SK-N-SH (cell line): ENCODE measurements at regions not wholly inside any gene's neighbourhood (a gene's known extent, or its start where the extent isn't known, plus 50 kb on each side); places are given as distances from the start of the nearest gene placed in this dataset.

ENCODE experiments used
- FOSL2 ChIP-seq: IDR thresholded peaks from 2 replicates; pipeline ENCODE4 v1.4.0; 2012; ENCODE audit warnings: low read depth, mild to moderate bottlenecking, moderate library complexity, borderline replicate concordance
- POLR2AphosphoS5 ChIP-seq: IDR thresholded peaks from 2 replicates; pipeline ENCODE4 v1.6.1; 2012; ENCODE audit warnings: low read depth, low read length
- RFX5 ChIP-seq: IDR thresholded peaks from 2 replicates; pipeline ENCODE4 v1.6.1; 2012; ENCODE audit warnings: mild to moderate bottlenecking, improper control_type of control experiment, low read length

DNA sequence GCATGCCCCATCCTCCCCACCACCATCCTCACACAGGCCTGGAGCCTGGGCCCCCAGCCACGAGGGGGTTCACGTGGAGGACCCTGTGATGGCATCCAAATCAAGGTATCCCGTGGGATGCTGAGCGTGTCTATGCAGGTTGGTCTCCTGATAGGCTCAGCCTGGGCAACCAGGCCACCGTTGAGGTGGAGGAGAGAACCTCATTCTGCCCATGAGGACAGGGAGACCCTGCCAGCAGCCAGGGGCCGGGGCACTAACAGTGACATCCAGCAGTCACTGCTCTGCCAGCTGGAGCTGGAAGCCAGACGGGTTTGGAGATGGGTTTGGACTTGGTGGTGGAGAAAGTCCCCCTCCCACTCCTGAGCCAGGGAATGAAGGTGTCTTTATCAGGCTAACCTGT lies 582.8 kb downstream of the MATN1 start:
- TF ChIP-seq POLR2AphosphoS5 (no peak), FOSL2 (no peak), RFX5 (no peak)
